Spinal cord (tissue), 9 donors: ENCODE measurements at regions not wholly inside any gene's neighbourhood (a gene's known extent, or its start where the extent isn't known, plus 50 kb on each side); places are given as distances from the start of the nearest gene placed in this dataset.

ENCODE experiments used
- DNase-seq, 6 donors: peaks; one replicate each; pipeline versions ENCODE4 v3.0.0 to v3.0.0-alpha.2; 2013 to 2015; ENCODE audit warnings: low spot score in 6 of 6, low read depth in 4 of 6
- H3K27ac ChIP-seq: one replicate; pipeline ENCODE4 v1.5.1; 2013; ENCODE audit warnings: low read depth, low read length, control low read depth
- H3K27me3 ChIP-seq: one replicate; pipeline ENCODE4 v1.6.1; 2013; ENCODE audit warnings: low read length; ENCODE audit not compliant: control insufficient read depth, insufficient read depth
- H3K36me3 ChIP-seq: one replicate; pipeline ENCODE4 v1.6.1; 2013; ENCODE audit warnings: low read length; ENCODE audit not compliant: control insufficient read depth, insufficient read depth
- H3K4me1 ChIP-seq: one replicate; pipeline ENCODE4 v1.6.1; 2013; ENCODE audit warnings: low read length; ENCODE audit not compliant: control insufficient read depth, insufficient read depth
- H3K4me3 ChIP-seq: one replicate; pipeline ENCODE4 v1.5.1; 2013; ENCODE audit warnings: low read depth, low read length, control low read depth
- H3K9me3 ChIP-seq: one replicate; pipeline ENCODE4 v1.6.1; 2013; ENCODE audit warnings: low read length; ENCODE audit not compliant: control insufficient read depth, insufficient read depth
- WGBS: methylation state at CpG from one replicate; pipeline ENCODE4 v1.1.5; 2013; ENCODE audit warnings: missing lambda C conversion rate; ENCODE audit not compliant: insufficient coverage; 5-methylcytosine and 5-hydroxymethylcytosine counted together
- donor health status: healthy.

DNA sequence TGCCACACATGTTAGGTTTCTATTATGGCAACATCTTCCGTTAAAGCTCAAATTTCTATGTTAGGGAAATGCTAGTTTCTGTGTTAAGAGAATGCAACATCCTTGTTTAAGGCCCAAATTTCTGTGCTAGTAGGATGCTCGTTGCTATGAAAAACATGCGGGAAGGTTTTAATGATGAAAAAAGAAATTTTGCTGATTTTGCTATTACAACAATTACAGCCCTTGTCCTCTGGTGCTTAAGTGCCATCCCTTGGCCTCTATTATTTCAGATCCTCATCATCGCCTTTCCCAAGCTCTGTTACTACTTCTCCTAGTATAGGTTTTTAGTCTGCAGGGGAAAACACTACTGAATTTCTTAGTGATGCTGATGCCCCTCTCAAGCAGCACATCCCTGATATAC lies 412.6 kb upstream of the NDST3 start:
- H3K4me1 ChIP-seq = no peaks in the 10 kb centered on the region
- WGBS = 80% methylated on average over 1 of the region's 4 CpGs
- no peak overlapping the region for H3K27ac ChIP-seq
- peaks cover 3% of the 10 kb centered on the region for H3K9me3 ChIP-seq
- H3K27me3 ChIP-seq = no peaks in the 10 kb centered on the region
- no peak overlapping the region for H3K4me3 ChIP-seq
- H3K36me3 ChIP-seq = no peaks in the 10 kb centered on the region
- DNase-seq = no peak

DNA sequence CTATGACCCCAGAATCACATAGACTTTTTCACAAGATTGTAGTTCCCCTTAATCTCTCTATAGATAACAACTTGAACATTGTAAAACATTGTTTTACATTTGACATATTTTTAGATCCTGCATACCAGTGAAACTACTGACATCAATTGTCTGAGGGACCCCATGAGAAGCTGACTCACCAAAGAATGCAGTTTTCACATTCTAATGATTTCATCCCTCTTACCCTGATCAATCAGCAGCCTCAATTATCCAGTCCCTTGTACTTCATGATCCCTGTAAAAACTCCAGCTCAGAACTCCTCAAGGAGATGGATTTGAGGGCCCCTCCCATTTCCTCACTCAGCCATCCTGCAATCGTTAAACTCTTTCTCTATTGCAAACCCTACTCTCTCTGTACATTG lies 411.0 kb upstream of the NDST3 start:
- no peak for DNase-seq
- Histone ChIP-seq H3K4me1 (no peaks in the 10 kb centered on the region), H3K27me3 (no peaks in the 10 kb centered on the region), H3K27ac (no peak overlapping the region), H3K4me3 (no peak overlapping the region), H3K9me3 (no peaks in the 10 kb centered on the region), H3K36me3 (no peaks in the 10 kb centered on the region)
- 75% methylated on average over 1 of the region's 1 CpG for WGBS

DNA sequence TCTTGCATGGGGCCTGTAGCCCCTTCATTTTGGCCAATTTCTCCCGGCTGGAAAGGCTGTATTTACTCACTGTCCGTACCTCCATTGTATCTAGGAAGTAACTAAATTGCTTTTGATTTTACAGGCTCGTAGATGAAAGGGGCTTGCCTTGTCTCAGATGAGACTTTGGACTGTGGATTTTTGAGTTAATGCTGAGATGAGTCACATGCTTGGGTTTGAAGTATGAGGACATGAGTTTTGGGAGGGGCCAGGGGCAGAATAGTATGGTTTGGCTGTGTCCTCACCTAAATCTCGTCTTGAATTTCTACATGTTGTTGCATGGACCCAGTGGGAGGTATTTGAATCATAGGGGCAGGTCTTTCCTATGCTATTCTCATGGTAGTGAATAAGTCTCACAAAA lies 407.6 kb upstream of the NDST3 start:
- WGBS = 84% methylated on average over 3 of the region's 4 CpGs
- Histone ChIP-seq H3K4me3 (no peak overlapping the region), H3K36me3 (no peaks in the 10 kb centered on the region), H3K27ac (no peak overlapping the region), H3K4me1 (no peaks in the 10 kb centered on the region), H3K9me3 (no peaks in the 10 kb centered on the region), H3K27me3 (no peaks in the 10 kb centered on the region)
- no peak for DNase-seq

DNA sequence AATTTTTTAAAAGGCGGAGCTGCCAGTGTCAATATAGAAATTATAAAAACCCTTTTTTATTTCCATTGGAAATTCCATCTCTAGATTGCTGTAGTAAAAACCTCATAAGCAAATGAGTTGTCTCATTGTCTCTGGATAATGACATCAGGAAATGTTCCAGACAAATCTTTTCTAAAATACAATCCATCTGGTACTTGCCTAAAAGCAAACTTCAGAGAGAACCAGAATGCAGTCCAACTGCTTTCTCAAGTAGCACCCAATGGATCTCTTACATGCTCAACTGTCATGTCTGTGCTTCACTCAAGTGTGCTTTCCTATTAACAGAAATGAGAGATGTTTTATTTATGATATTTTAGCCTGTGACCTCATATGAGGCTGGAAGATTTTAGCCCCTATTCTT lies 399.6 kb upstream of the NDST3 start:
- H3K9me3 ChIP-seq = peaks cover 2% of the 10 kb centered on the region
- no peaks in the 10 kb centered on the region for H3K27me3 ChIP-seq
- peak in 2 of 6 donors; percentile 34 to 69 for DNase-seq
- no CpG with 5 or more reads among the region's 1 CpG for WGBS
- no peak overlapping the region for H3K4me3 ChIP-seq
- H3K27ac ChIP-seq = no peak overlapping the region
- H3K36me3 ChIP-seq = no peaks in the 10 kb centered on the region
- no peaks in the 10 kb centered on the region for H3K4me1 ChIP-seq

DNA sequence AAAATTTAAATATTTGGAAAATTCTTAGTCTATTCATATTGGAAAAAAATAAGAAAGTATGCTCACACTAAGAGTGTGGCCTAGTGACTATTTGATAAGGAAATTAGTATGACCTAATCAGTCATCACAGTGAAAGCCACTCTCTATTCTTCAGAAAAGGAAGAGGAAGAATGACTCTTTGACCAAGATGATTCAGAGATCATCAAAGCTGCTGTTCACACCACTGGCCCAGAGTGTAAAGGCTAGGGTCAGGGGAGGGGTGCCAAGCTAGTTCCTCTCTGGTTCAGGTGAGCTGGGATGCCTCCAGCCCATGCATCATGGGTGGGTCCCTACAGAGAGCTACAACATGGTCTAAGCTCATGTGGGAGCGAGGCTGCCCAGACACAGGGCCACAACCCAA lies 396.9 kb upstream of the NDST3 start:
- H3K9me3 ChIP-seq = no peaks in the 10 kb centered on the region
- H3K4me3 ChIP-seq = no peak overlapping the region
- DNase-seq = no peak
- 100% methylated on average over 1 of the region's 1 CpG for WGBS
- no peak overlapping the region for H3K27ac ChIP-seq
- no peaks in the 10 kb centered on the region for H3K36me3 ChIP-seq
- no peaks in the 10 kb centered on the region for H3K27me3 ChIP-seq
- H3K4me1 ChIP-seq = no peaks in the 10 kb centered on the region

DNA sequence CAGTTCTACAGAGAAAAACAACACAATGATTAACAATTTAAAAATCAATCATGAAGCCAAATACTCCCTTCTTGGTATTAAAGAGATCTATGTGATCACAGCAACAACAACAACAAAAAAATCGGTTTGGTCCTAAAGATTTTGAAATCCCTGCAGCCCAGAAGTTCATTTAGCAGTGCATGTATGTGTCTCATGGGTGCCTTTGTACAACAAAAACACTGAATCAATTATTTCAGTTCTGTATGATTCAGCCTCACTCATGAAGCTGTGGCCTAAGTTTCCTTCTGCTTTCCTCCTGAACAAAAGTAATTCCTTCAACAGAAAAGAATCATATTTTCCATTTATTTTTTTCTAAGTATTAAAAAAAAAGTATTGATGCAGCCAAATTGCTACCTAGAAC lies 393.4 kb upstream of the NDST3 start:
- WGBS = no CpG with 5 or more reads among the region's 1 CpG
- H3K4me1 ChIP-seq = no peaks in the 10 kb centered on the region
- H3K4me3 ChIP-seq = no peak overlapping the region
- no peaks in the 10 kb centered on the region for H3K36me3 ChIP-seq
- H3K9me3 ChIP-seq = no peaks in the 10 kb centered on the region
- no peak overlapping the region for H3K27ac ChIP-seq
- DNase-seq = peak in 1 of 6 donors; percentile 65
- no peaks in the 10 kb centered on the region for H3K27me3 ChIP-seq

DNA sequence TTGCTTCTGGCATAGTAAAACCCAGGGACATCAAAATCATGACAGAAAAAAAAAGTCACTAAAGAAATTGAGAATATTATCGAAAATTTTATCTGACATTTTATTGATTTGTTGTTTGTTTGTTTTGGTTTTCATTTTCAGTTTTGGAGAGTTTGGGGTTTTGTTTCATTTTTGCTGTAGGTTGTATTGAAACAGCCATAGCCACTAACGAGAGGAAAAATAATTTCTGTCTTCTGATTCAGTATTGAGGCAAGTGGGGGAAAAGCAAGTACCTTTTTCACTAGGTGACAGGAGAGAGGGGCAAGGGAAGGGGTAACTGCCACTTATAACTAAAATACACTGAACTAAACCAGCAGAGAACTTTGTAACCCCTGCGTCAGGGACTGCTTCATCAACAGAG lies 392.8 kb upstream of the NDST3 start:
- no peaks in the 10 kb centered on the region for H3K27me3 ChIP-seq
- H3K27ac ChIP-seq = no peak overlapping the region
- no peak overlapping the region for H3K4me3 ChIP-seq
- H3K9me3 ChIP-seq = peaks cover under 1% of the 10 kb centered on the region
- DNase-seq = no peak
- WGBS = no CpG with 5 or more reads among the region's 3 CpGs
- H3K4me1 ChIP-seq = no peaks in the 10 kb centered on the region
- no peaks in the 10 kb centered on the region for H3K36me3 ChIP-seq

DNA sequence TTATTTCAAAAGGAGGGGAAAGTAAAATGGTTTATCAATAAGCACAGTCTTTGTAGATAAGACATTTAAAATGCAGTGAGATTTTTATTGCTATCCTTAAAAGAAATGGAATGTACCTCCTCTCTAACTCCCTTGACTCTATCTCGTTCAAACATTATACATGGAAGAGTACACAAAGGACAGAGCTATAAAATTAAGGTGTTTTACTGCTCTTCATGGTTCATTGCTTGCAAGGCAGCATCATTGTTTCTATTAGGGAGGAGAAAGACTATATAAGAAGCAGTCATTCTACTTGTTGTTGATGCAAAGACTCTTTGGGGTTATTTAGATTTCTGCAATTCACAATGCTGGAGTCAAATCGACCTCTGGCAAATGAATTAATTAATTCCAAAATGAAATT lies 380.2 kb upstream of the NDST3 start:
- DNase-seq = peak in 1 of 6 donors; percentile 55
- Histone ChIP-seq H3K4me3 (no peak overlapping the region), H3K4me1 (no peaks in the 10 kb centered on the region), H3K27ac (no peak overlapping the region), H3K36me3 (no peaks in the 10 kb centered on the region), H3K9me3 (no peaks in the 10 kb centered on the region), H3K27me3 (no peaks in the 10 kb centered on the region)
- no CpG with 5 or more reads among the region's 2 CpGs for WGBS

DNA sequence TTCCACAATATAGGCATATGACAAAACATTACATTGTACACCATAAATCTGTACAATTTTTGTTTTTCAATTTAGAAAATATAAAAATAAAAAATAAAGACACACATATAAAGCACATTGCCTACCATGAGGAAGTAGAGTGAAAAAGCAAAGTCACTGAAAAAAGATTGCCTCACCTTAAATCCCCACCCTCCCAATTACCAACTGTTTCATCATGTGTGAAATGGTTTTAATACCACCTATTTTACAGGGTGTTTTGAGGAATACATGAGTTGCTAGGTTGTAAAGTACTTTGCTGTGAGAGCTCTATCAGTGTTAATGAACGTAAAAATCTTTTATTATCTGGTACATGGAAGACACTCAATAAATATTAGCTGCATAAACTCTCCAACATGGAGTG lies 373.6 kb upstream of the NDST3 start:
- no peaks in the 10 kb centered on the region for H3K4me1 ChIP-seq
- H3K36me3 ChIP-seq = no peaks in the 10 kb centered on the region
- no peaks in the 10 kb centered on the region for H3K9me3 ChIP-seq
- H3K4me3 ChIP-seq = no peak overlapping the region
- no CpG with 5 or more reads among the region's 1 CpG for WGBS
- DNase-seq = no peak
- H3K27ac ChIP-seq = no peak overlapping the region
- no peaks in the 10 kb centered on the region for H3K27me3 ChIP-seq

DNA sequence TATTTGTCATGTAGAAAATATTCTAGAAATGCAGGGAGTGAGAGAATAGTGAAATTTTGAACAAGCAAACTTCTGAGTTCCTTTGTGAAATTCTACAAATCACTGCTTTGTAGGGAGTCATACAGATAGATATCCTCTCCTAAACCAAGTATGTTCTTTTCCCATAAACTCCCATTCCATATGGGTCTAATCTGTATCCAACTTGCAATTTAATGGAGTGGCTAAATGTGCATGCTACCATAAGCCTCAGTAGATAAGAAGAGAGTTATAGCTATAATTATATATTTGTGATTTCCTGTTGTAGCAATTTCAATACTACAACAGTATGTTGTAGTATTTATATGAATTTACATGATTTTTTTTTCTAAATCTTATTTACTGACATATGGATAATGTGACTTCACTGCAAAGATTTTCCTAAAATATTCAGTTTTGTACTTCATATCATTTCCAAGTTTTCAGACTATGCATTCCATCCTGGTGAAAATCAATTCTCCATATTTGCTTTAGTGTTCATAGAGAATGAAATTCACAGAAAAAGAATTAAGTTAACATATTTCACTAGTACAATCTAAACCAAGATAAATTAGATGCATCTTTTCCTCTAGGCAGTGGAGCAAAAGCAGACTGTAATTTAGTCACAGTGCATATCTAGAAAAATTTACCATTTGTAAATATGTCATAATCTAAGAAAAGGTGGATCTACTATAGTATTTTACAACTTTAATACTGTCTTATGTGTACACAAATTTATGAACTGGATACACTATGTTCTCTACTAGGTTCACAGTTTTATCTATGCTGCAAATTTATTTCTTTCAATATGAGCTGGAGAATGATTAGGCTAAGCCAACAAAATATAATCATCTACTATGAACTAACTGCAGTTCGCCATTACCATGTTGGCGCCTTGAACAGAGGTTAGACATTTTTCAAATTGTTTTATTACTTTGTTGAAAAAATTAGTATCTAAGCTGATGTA lies 372.9 kb upstream of the NDST3 start:
- Histone ChIP-seq H3K4me3 (no peak overlapping the region), H3K27ac (no peak overlapping the region), H3K4me1 (no peaks in the 10 kb centered on the region), H3K27me3 (no peaks in the 10 kb centered on the region), H3K9me3 (no peaks in the 10 kb centered on the region), H3K36me3 (no peaks in the 10 kb centered on the region)
- WGBS = no CpG with 5 or more reads among the region's 2 CpGs
- peak in 2 of 6 donors; percentile 8 to 74 for DNase-seq
